D341Med (cell line): ENCODE measurements at regions not wholly inside any gene's neighbourhood (a gene's known extent, or its start where the extent isn't known, plus 50 kb on each side); places are given as distances from the start of the nearest gene placed in this dataset.
A peak's percentile ranks its signal among the peaks of the same experiment; 100 is the strongest.
"Not testable (repeated sequence)": the region's sequence is repeated elsewhere in the genome, so short reads cannot be mapped to it uniquely, and the experiment has no call there.

Source experiments
- DNase-seq: peaks from one replicate; pipeline ENCODE4 v3.0.0; 2012; ENCODE audit warnings: low spot score

DNA sequence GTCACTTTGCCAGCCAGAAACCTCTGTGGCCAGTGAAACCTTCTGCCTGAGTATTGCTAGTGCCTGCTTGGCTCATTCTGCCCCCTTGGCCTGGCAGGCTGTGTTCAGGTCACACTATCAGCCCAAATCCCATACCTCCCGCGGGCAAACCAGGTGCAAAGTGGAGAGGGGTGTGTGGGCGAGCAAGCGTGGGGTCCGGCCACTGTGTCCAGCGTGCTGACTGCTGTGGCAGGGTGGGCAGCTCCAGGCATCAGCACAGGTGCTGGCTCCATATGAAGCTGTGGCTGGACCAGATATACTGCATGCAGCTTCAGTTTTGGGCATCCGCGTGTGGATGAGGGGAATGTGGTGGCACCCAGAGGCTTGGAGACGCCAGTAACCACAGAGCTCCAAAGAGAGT is 576.5 kb upstream of the EDIL3 start:
- DNase-seq, result no peak

DNA sequence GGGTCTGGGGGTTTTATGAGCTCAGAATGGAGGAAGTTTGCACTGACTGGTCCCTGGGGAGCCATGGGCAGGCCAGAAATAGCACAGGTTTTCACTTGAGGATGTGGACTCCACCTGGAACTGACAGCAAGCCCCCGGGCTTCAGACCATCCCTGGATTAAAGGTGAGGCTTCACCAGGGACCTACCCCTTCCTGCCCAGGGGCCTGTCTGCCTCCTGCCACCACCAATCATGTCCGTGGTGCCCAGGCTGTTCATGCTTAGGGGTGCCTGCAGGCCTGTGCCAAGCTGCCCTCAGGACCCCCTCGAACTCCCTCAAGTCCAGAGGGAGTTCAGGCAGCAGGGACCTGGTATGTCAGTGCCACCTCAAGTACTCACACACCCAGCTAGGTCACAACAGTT is 577.2 kb upstream of the EDIL3 start:
- DNase-seq, result no peak

DNA sequence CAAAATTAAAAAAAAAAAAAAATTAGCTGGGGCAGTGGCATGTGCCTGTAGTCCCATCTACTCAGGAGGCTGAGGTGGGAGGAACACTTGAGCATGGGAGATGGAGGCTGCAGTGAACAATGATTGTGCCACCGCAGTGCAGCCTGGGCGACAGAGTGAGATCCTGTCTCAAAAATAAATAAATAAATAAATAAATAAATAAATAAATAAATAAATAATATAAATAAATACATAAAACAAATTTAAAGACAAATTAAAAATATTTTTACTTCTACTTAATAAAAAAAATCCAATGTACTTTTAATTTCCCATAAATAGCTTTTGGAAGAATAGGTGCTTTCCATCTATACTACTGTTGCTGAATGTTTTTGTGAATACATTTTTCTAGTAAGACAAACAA is 598.4 kb upstream of the EDIL3 start:
- DNase-seq, result no peak

DNA sequence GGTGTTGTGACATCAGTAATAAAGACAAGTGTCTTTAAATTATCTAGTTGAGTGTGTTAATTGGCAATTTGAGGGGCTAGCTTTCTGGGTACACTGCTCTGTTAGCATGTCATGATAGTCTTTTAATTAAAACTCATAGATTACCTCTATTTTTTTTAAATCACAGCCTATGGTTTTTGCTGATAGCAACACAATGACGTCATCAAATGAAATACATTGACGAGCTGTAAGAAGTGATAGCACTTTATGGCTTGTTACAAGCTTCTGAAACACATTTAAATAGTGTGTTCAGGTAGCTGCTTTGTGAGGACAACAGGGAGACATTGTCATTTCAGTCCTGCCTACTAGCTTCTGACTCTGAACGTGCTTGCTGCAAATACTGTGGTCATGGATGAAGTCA is 600.5 kb upstream of the EDIL3 start:
- no peak for DNase-seq

DNA sequence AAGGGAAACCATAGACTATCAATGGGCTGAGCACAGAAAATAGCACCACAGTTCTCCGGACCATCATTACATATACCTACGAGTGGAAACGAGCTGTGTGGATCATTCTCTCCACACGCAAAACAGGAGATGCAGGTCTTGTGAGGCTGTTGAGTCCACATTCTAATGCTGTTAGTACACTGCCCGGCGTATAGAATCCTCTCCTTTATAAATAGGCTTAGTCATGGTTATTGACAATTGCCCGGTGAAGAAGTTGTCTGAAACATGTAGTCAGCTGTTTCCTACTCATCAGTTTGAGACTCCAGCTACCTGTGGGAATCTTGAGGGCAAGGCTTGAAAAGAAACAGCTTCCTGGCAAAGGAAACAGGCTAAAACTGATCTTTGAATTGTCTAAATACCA is 602.0 kb upstream of the EDIL3 start:
- DNase-seq, result no peak

DNA sequence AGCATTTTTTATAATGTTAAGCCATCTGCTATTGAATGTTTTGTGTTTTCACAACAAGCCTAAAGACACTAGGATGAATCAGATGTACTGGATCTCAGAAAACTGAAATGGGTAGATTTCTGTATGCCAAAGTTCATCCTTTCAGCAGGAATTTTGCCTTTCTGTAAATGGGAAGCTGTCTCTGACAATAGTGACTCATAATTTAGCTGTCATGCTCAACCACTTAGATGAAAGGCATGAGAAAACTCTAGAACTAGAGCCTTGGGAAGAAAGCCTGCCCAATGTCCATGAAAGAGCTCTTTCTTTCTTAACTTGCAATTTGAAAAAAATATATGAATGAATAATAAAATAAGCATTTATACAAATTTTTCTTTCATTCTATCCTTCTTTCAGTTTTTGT is 616.0 kb upstream of the EDIL3 start:
- no peak for DNase-seq

DNA sequence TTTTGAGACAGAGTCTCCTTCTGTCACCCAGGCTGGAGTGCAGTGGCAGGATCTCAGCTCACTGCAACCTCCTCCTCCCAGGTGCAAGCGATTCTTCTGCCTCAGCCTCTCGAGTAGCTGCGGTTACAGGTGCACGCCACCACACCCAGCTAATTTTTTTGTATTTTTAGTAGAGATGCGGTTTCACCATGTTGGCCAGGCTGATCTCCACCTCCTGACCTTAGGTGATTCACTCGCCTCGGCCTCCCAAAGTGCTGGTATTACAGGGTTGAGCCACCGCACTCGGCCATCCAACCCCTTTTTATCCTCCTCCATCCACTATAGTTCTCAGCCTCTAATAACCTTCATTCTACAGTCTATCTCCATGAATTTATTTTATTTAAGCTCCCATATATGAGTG is 617.3 kb upstream of the EDIL3 start:
- not testable (repeated sequence) for DNase-seq

DNA sequence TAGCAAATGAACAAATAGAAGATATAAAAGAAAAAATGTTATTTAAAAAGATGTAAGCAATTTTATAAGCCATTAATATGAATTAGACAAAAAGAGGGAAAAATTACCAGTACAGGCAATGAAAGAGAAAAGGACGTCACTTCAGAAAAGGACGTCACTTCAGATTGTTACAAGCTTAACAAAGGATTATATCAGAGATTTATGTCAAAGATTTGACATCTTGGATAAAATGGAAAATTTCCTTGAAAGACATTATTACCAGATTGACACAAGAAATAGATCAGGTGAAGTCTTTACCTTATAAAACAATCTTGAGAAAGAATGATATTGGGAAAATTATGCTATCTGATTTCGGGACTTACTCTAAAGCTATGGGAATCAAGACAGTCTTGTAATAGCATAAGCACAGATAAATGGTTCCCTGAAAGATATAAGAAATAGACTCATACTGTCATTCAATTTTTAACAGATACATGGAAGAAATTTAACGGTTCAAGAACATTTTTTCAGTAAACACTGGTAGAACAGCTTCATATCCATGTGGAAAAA is 625.4 kb upstream of the EDIL3 start:
- DNase-seq, result no peak

DNA sequence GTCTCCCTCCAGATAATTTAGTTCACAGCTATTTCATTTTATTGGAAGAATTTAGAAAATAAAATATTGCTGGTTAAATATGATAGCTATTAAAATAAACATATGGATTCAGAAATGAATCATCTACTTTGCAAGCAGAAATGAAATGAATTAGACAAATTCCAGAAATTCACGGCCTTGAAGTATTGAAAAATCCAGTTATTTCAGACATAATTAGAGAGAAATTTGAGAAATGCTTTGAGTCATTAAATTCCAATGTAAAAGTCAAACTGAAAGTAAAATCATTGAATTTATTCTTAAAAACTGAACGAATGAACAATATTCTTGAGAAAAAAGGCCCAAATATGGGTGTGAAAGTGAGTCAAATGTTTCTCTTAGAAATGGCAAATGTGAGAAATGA is 632.6 kb upstream of the EDIL3 start:
- DNase-seq, result no peak

DNA sequence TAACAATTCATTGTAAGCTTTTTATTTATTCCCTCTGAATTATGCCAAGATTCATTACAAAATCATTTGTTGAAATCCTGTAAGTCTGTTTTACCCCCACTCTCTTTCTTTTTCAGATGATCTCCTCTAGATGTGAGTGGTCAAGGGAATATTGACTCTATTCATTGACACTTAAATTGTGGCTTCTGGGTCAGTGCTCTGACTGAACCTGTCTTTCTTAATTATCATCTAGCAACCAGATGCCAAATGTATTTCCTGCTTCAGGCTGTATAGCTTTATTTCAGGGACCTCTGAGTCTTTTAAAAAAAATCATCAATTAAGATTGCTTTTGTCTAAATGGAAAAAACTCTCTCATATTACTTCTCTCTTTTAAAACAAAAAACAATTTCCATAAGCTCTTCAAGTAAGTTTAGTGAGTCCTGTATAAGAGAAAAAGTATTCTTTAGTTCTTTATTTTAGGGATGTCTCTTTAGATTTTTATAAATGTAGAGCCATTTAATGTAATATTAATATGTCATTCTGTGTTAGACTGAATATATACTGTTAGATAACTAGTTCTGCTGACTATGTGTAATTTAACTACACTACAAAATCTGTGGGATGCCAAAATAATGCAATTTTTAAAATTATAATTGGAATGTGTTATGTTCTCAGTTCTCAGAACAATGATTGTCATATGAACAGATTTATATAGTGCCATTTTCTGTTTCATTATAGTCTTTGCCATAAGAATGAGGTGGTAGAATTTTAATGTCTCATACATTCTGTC is 645.8 kb upstream of the EDIL3 start:
- no peak for DNase-seq

DNA sequence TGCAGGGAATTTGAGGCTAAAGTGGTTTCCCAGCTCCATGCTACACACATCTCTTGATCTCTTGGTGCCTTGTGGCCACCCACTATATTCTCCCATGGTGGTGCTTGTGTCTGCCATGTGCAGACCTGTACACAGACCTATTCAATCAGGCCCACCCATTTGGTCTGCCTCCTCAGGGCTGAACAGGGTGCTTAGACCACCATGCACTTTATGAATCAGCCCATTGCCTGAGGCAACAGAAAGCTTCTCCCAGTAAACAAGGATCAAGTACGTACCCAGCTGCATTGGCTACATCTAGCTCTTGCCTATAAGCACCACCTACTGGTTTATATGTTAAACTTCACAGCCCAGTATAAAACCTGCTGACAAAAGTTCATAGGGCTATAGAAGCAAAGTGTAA is 664.3 kb upstream of the EDIL3 start:
- DNase-seq, result peak; percentile 30

DNA sequence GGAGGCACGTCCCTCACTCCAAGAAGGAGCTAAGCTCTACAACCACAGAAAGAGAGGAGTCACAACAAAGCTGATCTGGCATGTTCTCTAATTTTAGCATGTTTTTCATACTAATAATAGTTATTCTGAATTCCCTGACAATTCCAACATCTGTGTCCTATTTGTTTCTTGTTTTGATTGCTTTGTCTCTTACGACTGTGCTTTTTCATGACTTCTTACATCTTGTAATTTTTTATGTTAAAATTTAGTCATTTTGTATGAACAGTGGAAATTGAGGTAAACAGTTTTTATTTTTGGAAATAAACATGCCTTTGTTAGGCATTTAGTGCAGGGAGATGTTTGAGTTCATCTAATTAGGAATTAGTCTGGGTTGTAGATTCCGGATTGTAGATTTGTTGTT is 668.1 kb upstream of the EDIL3 start:
- no peak for DNase-seq

DNA sequence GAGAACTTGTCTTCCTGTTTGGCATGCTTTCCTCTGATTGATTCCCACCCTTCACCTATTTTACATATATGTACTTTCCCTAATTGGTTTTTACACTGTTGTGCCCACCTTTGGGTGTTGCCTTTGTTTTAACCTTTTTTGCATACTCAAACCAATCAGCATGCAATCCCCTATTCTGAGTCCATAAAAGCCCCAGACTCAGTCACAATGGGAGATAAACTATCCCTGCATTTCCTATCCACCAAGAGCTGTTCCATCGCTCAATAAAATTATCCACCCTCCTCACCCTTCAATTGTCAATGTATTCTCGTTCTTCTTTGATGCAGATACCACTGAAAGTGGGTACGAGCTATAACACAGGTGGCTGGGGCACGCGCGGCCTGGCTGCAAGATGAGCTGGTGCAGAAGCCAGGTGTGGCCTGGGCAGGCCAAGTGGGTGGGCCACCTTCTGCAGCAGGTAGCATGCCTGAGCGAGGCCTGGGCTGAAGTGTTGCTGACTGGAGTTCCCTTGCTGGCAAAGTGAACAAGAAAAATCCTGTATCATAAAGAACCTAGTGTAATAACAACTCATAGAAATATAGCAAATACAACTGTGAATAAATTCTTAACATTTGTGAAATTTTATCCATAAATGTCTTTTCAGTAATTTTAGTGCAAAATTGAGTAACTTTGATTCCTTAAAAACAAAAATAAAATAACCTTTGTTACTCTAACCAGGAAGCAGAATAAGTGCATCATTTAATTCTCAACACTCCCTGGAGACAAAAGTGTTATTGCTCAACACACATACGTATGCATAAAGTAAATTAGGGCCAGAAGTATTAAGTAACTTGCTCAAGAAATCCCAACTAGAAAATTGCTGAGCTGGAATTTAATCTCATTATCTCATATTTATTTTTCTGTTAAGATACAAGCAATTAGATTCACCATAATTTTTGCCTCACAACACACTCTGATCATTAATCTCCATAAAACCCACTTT is 685.3 kb upstream of the EDIL3 start:
- DNase-seq, result no peak

DNA sequence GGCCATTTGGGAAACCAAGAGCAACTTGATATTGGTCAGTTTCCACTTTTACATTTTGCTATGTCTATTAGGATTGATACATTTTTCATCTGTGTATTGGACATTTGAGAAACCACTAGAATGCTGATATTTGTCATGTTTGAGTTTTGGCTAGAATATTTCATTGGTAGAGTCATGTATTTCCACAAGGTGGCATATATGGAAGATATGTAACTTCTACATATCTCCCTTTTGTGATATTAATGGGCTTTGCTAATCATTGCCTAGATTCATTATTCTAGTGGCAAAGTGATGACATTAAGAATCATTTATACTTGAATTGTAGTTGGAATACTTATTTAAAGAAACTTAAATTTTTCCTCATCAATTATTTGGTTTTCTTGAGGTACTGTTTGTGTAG is 692.9 kb upstream of the EDIL3 start:
- DNase-seq, result no peak

DNA sequence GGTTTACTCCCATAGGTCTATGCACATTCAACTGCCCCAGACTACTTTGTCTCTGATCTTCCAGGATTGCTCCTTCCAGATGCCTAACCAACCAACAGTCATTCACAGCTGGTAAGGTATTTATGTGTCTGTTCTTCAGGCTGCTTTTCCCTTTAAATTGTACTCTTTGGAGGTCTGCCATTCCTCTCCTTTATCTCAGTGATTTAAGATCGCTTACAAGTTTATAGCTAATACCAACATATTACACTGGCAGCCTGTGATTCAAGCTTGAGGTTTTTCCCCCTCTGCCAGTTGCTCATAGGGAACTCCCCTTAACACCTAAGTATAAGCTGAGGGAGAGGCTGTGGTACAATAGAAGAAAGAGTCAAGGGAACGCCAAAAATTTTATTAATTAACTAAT is 711.7 kb upstream of the EDIL3 start:
- no peak for DNase-seq

DNA sequence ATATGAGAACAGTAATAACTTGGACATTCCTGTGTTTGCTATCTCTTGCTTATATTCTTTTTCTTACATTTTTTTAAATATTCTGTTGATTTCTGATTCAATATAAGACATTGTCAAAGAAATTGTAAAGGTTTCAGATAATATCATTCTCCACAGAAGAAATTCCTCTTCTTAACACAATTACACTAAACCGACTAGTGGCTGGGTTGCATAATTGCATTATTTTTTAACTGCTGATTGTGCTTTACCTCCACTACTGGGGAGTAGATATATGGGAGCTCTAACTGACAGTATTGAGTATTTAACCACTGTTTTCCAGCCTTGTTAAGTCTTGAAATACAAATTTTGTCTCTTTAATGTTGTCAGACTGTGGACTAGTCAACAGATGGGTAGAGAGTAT is 723.8 kb upstream of the EDIL3 start:
- no peak for DNase-seq

DNA sequence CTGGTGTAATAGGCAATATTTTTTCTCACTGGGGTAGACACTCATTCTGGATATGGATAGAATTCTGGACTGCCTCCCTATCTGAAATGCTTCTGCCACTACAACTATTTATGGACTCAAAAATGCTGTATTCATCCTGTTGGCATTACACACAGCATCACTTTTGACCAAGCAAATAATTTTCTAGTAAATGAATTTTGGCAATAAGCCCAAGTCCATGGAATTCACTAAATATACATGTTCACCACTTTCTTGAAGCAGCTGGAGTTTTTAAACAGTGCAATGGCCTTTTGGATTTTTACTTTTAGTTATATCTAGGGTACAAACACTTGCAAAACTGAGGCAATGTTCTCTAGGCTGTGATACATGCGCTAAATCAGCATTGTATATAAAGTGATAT is 724.9 kb upstream of the EDIL3 start:
- no peak for DNase-seq

DNA sequence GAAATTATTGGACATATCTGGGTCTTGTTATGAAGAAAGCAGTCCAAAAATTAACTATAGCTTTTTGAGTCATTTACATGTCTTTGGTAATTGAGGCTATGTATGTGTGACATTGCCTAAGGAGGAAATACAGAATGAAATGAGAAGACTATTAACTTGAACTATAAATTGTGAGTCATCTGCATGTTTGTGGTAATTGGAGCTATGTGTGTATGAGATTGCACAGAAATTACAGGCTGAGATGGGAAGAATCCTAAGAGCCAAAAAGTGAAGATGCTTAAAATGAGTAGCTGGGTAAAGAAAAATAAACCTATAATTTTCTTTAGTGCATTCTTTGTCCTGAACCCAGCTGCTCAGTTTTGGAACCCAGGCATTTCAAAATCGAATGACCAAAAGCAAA is 747.6 kb upstream of the EDIL3 start:
- DNase-seq, result no peak

DNA sequence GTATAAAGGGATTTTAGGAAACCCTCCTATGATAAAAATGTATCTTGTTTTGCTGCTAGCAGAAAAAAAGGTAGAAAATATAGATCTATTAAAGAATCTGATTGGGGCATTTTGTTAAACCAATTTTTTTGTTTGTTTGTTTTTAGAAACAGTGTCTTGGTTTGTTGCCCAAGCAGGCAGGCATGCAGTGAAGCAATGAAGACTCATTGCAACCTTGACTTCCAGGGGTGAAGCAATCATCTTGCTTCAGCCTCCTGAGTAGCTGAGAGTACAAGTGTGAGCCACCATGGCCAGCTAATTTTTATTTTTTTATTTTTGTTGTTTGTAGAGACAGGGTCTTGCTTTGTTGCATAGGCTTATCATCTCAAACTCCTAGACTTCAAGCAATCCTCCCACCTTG is 755.8 kb upstream of the EDIL3 start:
- DNase-seq, result no peak

DNA sequence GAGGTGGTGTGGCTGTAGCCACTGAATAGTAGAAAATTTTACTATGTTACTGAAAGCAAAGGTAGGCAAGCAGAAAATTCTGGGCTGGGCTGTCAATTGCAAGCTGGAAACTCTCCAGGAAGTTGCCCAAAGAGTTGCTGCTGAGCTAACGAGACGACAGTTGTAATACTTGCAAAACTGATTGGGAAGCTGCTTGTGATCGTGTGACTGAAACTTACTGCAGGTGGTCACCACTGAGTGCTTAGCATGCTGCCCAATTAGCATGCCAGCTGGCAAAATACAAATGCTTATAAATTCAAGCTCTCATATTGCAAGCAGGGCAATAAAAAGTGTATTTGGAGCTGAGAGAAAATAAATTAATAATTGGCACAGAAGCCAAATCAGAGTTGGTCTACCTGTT is 758.5 kb upstream of the EDIL3 start:
- no peak for DNase-seq

DNA sequence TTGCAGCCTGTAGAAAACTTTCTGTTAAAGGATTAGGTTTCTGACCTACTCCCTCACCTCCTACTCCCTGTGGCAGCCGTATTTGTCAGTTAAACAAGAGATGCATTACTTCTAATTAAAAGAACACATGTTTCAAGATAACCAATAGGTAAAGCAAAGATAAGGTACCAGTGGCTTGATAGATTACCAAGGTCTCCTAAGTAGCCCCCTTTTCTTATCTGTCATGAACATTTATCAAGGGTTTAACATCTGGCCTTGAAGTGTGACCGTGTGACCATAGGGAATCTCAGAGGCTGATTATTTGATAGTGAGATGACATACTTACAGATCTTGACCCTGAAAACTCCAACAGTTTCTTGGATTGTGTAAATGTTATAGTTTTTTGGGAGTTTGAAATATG is 764.0 kb upstream of the EDIL3 start:
- no peak for DNase-seq

DNA sequence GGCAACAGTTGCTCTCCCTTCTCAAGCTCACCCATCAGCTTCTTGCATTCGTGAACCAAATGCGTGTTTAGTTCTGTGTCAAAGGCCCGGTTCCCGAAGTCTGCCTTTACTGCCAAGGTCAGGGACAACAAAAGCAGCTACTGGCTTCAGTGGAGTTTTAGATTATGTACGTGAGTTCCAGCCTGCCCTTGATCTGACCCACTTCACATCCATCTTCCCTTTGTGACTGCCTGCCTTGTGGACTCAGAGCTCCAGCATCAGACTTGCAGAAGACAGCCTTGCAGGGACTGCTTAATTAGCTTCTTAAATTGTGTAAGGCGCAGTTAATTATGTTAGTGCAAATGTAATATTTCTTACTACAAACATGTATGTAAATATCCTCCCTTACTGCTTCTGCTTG is 774.7 kb upstream of the EDIL3 start:
- DNase-seq, result no peak

DNA sequence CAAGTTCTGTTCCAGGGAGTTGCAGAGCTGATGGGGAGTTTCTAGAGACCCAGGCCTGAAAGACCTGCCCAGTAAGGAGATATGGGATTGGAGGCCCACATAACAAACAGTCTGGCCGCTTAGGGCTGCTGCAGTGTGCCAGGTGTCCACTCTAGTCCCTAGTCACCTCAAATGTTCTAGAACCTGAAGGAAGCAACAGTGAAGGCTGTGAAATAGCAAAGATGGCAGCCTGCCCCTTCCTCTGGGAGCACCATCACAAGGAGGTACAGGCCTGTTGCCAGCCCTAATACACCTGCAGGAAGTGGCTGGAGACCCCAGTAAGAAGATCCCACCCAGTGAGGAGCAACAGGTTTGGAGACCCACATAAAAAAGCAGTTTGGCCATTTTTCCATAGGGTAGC is 783.8 kb upstream of the EDIL3 start:
- DNase-seq, result no peak
